PC-9 (cell line): ENCODE measurements at regions not wholly inside any gene's neighbourhood (a gene's known extent, or its start where the extent isn't known, plus 50 kb on each side); places are given as distances from the start of the nearest gene placed in this dataset.

Experiments used
- CTCF ChIP-seq: fragments of 200-600 bp; sonication (generic); conservative IDR thresholded peaks from 2 replicates; pipeline ENCODE4 v1.6.1; 2017; ENCODE audit warnings: mixed run types, antibody characterized with exemption, mild to moderate bottlenecking, moderate library complexity
- EZH2 ChIP-seq: fragments of 200-600 bp; sonication (generic); IDR thresholded peaks from 2 replicates; pipeline ENCODE4 v1.8.0; 2017; ENCODE audit warnings: antibody characterized with exemption, low read depth

- TF ChIP-seq CTCF (no peak), EZH2 (no peak)
Measured at GRCh38 chr3:70571696-70572095, 259.3 kb upstream of the MDFIC2 start.
